Keratinocyte (primary cell): ENCODE measurements at regions not wholly inside any gene's neighbourhood (a gene's known extent, or its start where the extent isn't known, plus 50 kb on each side); places are given as distances from the start of the nearest gene placed in this dataset.

Experiments used
- DNase-seq: peaks from one replicate; pipeline ENCODE4 v3.0.0-alpha.2; 2011; ENCODE audit warnings: low read depth, missing footprints, low spot score
- FAIRE-seq: peaks from 2 replicates; lab custom pipeline; 2011; peaks lifted over from hg19 to GRCh38; lab: Jason Lieb, UNC
- H2AFZ ChIP-seq: 2 replicates; pipeline ENCODE4 v1.6.0; 2012; ENCODE audit warnings: low read length, control low read depth, inconsistent platforms; ENCODE audit not compliant: control insufficient read depth
- H3K27ac ChIP-seq: 2 replicates; pipeline ENCODE4 v1.5.1; 2011; ENCODE audit warnings: low read length; ENCODE audit not compliant: control insufficient read depth, insufficient read depth
- H3K27me3 ChIP-seq: 3 replicates; pipeline ENCODE4 v1.6.0; 2011; ENCODE audit warnings: low read length; ENCODE audit not compliant: control insufficient read depth, insufficient read depth; ENCODE audit errors: extremely low read depth
- H3K36me3 ChIP-seq, 2 experiments: 2 replicates in 1 of 2; 3 replicates in 1 of 2; pipeline ENCODE4 v1.5.1; 2011; ENCODE audit warnings: low read length in 2 of 2, mild to moderate bottlenecking in 1 of 2; ENCODE audit not compliant: control insufficient read depth in 2 of 2, insufficient read depth in 2 of 2; ENCODE audit errors: extremely low read depth in 1 of 2
- H3K4me1 ChIP-seq: 3 replicates; pipeline ENCODE4 v1.5.1; 2011; ENCODE audit warnings: low read length; ENCODE audit not compliant: control insufficient read depth, insufficient read depth; ENCODE audit errors: extremely low read depth
- H3K4me2 ChIP-seq: 3 replicates; pipeline ENCODE4 v1.6.0; 2011; ENCODE audit warnings: low read depth, low read length; ENCODE audit not compliant: control insufficient read depth, insufficient read depth; ENCODE audit errors: extremely low read depth
- H3K4me3 ChIP-seq, 3 experiments: fragments of 200-600 bp in 1 of 3; sonication (generic) in 1 of 3; 2 replicates in 2 of 3; 3 replicates in 1 of 3; pipeline ENCODE4 v1.5.1; 2011 to 2016; ENCODE audit warnings: low read length in 3 of 3, mild to moderate bottlenecking in 3 of 3, control low read depth in 2 of 3, inconsistent platforms in 1 of 3, low read depth in 1 of 3, mixed read lengths in 1 of 3, mixed run types in 1 of 3, moderate library complexity in 1 of 3; ENCODE audit not compliant: control insufficient read depth in 2 of 3, insufficient read depth in 2 of 3; ENCODE audit errors: extremely low read depth in 1 of 3
- H3K79me2 ChIP-seq: 2 replicates; pipeline ENCODE4 v1.6.0; 2012; ENCODE audit warnings: low read length; ENCODE audit not compliant: control insufficient read depth, insufficient read depth
- H3K9ac ChIP-seq: 3 replicates; pipeline ENCODE4 v1.6.0; 2011; ENCODE audit warnings: low read length; ENCODE audit not compliant: control insufficient read depth, insufficient read depth; ENCODE audit errors: extremely low read depth
- H3K9me1 ChIP-seq: 3 replicates; pipeline ENCODE4 v1.6.0; 2011; ENCODE audit warnings: low read length; ENCODE audit not compliant: control insufficient read depth, insufficient read depth; ENCODE audit errors: extremely low read depth
- H3K9me3 ChIP-seq: 2 replicates; pipeline ENCODE4 v1.5.1; 2012; ENCODE audit warnings: low read depth, low read length; ENCODE audit not compliant: control insufficient read depth
- H4K20me1 ChIP-seq: 3 replicates; pipeline ENCODE4 v1.6.0; 2011; ENCODE audit warnings: low read length; ENCODE audit not compliant: control insufficient read depth, insufficient read depth; ENCODE audit errors: extremely low read depth
- CTCF ChIP-seq, 3 experiments: IDR thresholded peaks in 1 of 3; conservative IDR thresholded peaks in 1 of 3; optimal IDR thresholded peaks in 1 of 3; 2 replicates in 2 of 3; 3 replicates in 1 of 3; pipeline versions ENCODE3 to v1.5.1; 2011; ENCODE audit warnings: low read length in 3 of 3, mild to moderate bottlenecking in 3 of 3, moderate library complexity in 2 of 3, control low read depth in 1 of 3, inconsistent platforms in 1 of 3; ENCODE audit not compliant: insufficient read depth in 2 of 3; ENCODE audit errors: extremely low read depth in 1 of 3
- EZH2 ChIP-seq: IDR thresholded peaks from one replicate; pipeline ENCODE4 v1.6.1; 2012; ENCODE audit warnings: inconsistent platforms, mild to moderate bottlenecking, low read length, moderate library complexity
- dilution Hi-C: fragments of 300-500 bp; cut with MboI; formaldehyde crosslinking; loops from one replicate; pipeline ENCODE4 v1.7.0; 2020; ENCODE audit warnings: low sequenced_read_pairs; ENCODE audit not compliant: extremely low pct_ligation_motif_present

GRCh38 chr2:220787251-220787650 is 784.9 kb downstream of the EPHA4 start:
- no peak overlapping the region for H3K27ac ChIP-seq
- DNase-seq (no peak), FAIRE-seq (no peak)
- H3K36me3 ChIP-seq: no peaks in the 10 kb centered on the region
- H3K79me2 ChIP-seq: no peaks in the 10 kb centered on the region
- H3K9me3 ChIP-seq: no peaks in the 10 kb centered on the region
- peaks cover 11% of the 10 kb centered on the region for H3K4me1 ChIP-seq
- H3K4me2 ChIP-seq: no peak overlapping the region
- no peaks in the 10 kb centered on the region for H3K27me3 ChIP-seq
- no peak for TF ChIP-seq EZH2
- no peak for TF ChIP-seq CTCF (optimal IDR thresholded peaks at IDR 0.05 in 1 of 3, IDR thresholded peaks at IDR 0.05 in 1 of 3, conservative IDR thresholded peaks at IDR 0.05 in 1 of 3; ENCODE audit: extremely low read depth in 1 of 3, insufficient read depth in 2 of 3, low read length in 3 of 3)
- H3K9ac ChIP-seq: no peak overlapping the region
- no peaks in the 10 kb centered on the region for H3K9me1 ChIP-seq
- dilution Hi-C loops: no loop called here
- H2AFZ ChIP-seq: no peak overlapping the region
- no peak overlapping the region for H3K4me3 ChIP-seq
- H4K20me1 ChIP-seq: no peaks in the 10 kb centered on the region

GRCh38 chr2:220789961-220790360 is 782.1 kb downstream of the EPHA4 start:
- Histone ChIP-seq H3K9me1 (no peaks in the 10 kb centered on the region), H2AFZ (no peak overlapping the region), H4K20me1 (no peaks in the 10 kb centered on the region), H3K27ac (no peak overlapping the region), H3K9ac (no peak overlapping the region), H3K27me3 (no peaks in the 10 kb centered on the region), H3K4me1 (peaks cover 11% of the 10 kb centered on the region), H3K36me3 (no peaks in the 10 kb centered on the region), H3K4me2 (no peak overlapping the region), H3K9me3 (no peaks in the 10 kb centered on the region), H3K4me3 (no peak overlapping the region), H3K79me2 (no peaks in the 10 kb centered on the region)
- no peak for TF ChIP-seq EZH2
- DNase-seq (no peak), FAIRE-seq (peak; percentile 36)
- dilution Hi-C loops: no loop called here

GRCh38 chr2:220795705-220796104 is 776.4 kb downstream of the EPHA4 start:
- no peak overlapping the region for H2AFZ ChIP-seq
- H3K27me3 ChIP-seq: no peaks in the 10 kb centered on the region
- no peak overlapping the region for H3K4me3 ChIP-seq
- H3K9me1 ChIP-seq: no peaks in the 10 kb centered on the region
- no peak overlapping the region for H3K9ac ChIP-seq
- TF ChIP-seq CTCF (optimal IDR thresholded peaks at IDR 0.05 in 1 of 3, IDR thresholded peaks at IDR 0.05 in 1 of 3, conservative IDR thresholded peaks at IDR 0.05 in 1 of 3; ENCODE audit: extremely low read depth in 1 of 3, insufficient read depth in 2 of 3, low read length in 3 of 3) (no peak), EZH2 (no peak)
- no peak overlapping the region for H3K27ac ChIP-seq
- no peak for DNase-seq
- dilution Hi-C loops: no loop called here
- H3K9me3 ChIP-seq: no peaks in the 10 kb centered on the region
- H3K79me2 ChIP-seq: no peaks in the 10 kb centered on the region
- H3K4me1 ChIP-seq: no peaks in the 10 kb centered on the region
- no peak for FAIRE-seq
- H3K4me2 ChIP-seq: no peak overlapping the region
- H3K36me3 ChIP-seq: no peaks in the 10 kb centered on the region
- H4K20me1 ChIP-seq: no peaks in the 10 kb centered on the region
